HepG2 (cell line): ENCODE measurements at regions not wholly inside any gene's neighbourhood (a gene's known extent, or its start where the extent isn't known, plus 50 kb on each side); places are given as distances from the start of the nearest gene placed in this dataset.

ENCODE experiments used
- ARNTL ChIP-seq: sonication (generic); formaldehyde crosslinking; IDR thresholded peaks from 2 replicates; pipeline ENCODE4 v1.4.0; 2020; ENCODE audit warnings: mild to moderate bottlenecking, missing genetic modification reagents
- E2F5 ChIP-seq: sonication (generic); formaldehyde crosslinking; conservative IDR thresholded peaks from 2 replicates; pipeline ENCODE4 v1.4.0; 2020; ENCODE audit warnings: missing genetic modification reagents
- SIX4 ChIP-seq: sonication (generic); formaldehyde crosslinking; IDR thresholded peaks from 2 replicates; pipeline ENCODE4 v1.4.0; 2020; ENCODE audit warnings: missing genetic modification reagents
- ZNF230 ChIP-seq: sonication (generic); formaldehyde crosslinking; IDR thresholded peaks from 2 replicates; pipeline ENCODE4 v1.4.0; 2020; ENCODE audit warnings: mild to moderate bottlenecking, missing genetic modification reagents
- ZNF264 ChIP-seq: sonication (generic); formaldehyde crosslinking; IDR thresholded peaks from 2 replicates; pipeline ENCODE4 v1.4.0; 2020; ENCODE audit warnings: missing genetic modification reagents
- ZNF782 ChIP-seq: sonication (generic); formaldehyde crosslinking; IDR thresholded peaks from 2 replicates; pipeline ENCODE4 v1.4.0; 2020; ENCODE audit warnings: missing genetic modification reagents, mild to moderate bottlenecking, borderline replicate concordance
- TF ChIP-seq, protein P1 (sequence below): sonication (generic); formaldehyde crosslinking; IDR thresholded peaks from 2 replicates; pipeline ENCODE4 v1.5.0; 2020; ENCODE audit warnings: mild to moderate bottlenecking, missing genetic modification reagents, borderline replicate concordance
- TF ChIP-seq, protein P2 (sequence below): sonication (generic); formaldehyde crosslinking; IDR thresholded peaks from 2 replicates; pipeline ENCODE4 v1.8.1; 2023; ENCODE audit warnings: mild to moderate bottlenecking, missing genetic modification reagents, borderline replicate concordance

DNA sequence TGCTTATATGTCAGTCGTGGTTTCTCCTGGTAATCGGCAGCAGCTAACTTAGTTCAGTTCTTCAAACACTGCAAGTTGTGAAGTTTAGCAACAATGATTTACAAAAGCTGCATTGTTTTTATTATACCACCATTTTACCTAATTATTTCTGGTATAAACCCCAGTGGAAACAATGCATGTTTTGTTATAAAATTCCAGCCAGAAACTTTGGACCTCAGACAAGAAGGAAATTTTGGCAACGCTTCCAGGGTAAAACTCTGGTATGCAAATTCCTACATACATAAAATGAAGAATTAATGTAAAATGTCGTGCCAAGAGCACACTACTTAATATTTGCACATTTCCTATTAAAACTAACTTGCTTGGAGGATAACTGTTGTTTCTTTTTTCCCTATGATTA, 277.4 kb upstream of the LYZL1 start (continued):
- TF ChIP-seq ARNTL (CRISPR knock-in tag): no peak
- no peak for TF ChIP-seq SIX4 (CRISPR knock-in tag)
- TF ChIP-seq ZNF230 (CRISPR knock-in tag): no peak
- TF ChIP-seq ZNF264 (CRISPR knock-in tag): no peak
- TF ChIP-seq, protein P1, sequence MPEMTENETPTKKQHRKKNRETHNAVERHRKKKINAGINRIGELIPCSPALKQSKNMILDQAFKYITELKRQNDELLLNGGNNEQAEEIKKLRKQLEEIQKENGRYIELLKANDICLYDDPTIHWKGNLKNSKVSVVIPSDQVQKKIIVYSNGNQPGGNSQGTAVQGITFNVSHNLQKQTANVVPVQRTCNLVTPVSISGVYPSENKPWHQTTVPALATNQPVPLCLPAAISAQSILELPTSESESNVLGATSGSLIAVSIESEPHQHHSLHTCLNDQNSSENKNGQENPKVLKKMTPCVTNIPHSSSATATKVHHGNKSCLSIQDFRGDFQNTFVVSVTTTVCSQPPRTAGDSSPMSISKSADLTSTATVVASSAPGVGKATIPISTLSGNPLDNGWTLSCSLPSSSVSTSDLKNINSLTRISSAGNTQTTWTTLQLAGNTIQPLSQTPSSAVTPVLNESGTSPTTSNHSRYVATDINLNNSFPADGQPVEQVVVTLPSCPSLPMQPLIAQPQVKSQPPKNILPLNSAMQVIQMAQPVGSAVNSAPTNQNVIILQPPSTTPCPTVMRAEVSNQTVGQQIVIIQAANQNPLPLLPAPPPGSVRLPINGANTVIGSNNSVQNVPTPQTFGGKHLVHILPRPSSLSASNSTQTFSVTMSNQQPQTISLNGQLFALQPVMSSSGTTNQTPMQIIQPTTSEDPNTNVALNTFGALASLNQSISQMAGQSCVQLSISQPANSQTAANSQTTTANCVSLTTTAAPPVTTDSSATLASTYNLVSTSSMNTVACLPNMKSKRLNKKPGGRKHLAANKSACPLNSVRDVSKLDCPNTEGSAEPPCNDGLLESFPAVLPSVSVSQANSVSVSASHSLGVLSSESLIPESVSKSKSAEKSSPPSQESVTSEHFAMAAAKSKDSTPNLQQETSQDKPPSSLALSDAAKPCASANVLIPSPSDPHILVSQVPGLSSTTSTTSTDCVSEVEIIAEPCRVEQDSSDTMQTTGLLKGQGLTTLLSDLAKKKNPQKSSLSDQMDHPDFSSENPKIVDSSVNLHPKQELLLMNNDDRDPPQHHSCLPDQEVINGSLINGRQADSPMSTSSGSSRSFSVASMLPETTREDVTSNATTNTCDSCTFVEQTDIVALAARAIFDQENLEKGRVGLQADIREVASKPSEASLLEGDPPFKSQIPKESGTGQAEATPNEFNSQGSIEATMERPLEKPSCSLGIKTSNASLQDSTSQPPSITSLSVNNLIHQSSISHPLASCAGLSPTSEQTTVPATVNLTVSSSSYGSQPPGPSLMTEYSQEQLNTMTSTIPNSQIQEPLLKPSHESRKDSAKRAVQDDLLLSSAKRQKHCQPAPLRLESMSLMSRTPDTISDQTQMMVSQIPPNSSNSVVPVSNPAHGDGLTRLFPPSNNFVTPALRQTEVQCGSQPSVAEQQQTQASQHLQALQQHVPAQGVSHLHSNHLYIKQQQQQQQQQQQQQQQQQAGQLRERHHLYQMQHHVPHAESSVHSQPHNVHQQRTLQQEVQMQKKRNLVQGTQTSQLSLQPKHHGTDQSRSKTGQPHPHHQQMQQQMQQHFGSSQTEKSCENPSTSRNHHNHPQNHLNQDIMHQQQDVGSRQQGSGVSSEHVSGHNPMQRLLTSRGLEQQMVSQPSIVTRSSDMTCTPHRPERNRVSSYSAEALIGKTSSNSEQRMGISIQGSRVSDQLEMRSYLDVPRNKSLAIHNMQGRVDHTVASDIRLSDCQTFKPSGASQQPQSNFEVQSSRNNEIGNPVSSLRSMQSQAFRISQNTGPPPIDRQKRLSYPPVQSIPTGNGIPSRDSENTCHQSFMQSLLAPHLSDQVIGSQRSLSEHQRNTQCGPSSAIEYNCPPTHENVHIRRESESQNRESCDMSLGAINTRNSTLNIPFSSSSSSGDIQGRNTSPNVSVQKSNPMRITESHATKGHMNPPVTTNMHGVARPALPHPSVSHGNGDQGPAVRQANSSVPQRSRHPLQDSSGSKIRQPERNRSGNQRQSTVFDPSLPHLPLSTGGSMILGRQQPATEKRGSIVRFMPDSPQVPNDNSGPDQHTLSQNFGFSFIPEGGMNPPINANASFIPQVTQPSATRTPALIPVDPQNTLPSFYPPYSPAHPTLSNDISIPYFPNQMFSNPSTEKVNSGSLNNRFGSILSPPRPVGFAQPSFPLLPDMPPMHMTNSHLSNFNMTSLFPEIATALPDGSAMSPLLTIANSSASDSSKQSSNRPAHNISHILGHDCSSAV (CRISPR knock-in tag): no peak
- TF ChIP-seq ZNF782 (CRISPR knock-in tag): no peak
- no peak for TF ChIP-seq E2F5 (CRISPR knock-in tag)
- TF ChIP-seq, protein P2, sequence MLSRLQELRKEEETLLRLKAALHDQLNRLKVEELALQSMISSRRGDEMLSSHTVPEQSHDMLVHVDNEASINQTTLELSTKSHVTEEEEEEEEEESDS (CRISPR knock-in tag): no peak
